GM10266 (cell line): ENCODE measurements at regions not wholly inside any gene's neighbourhood (a gene's known extent, or its start where the extent isn't known, plus 50 kb on each side); places are given as distances from the start of the nearest gene placed in this dataset.

Experiments used
- DNase-seq: peaks from one replicate; pipeline ENCODE4 v3.0.0; 2012; ENCODE audit errors: extremely low spot score
- CTCF ChIP-seq: IDR thresholded peaks from 2 replicates; pipeline ENCODE4 v1.5.1; 2012; ENCODE audit warnings: mild to moderate bottlenecking, low read depth; ENCODE audit not compliant: control insufficient read depth, insufficient read depth; ENCODE audit errors: missing control alignments

GRCh38 chr10:1954300-1954699 is 217.0 kb upstream of the ADARB2 start:
- no peak for DNase-seq
- no peak for TF ChIP-seq CTCF

DNA sequence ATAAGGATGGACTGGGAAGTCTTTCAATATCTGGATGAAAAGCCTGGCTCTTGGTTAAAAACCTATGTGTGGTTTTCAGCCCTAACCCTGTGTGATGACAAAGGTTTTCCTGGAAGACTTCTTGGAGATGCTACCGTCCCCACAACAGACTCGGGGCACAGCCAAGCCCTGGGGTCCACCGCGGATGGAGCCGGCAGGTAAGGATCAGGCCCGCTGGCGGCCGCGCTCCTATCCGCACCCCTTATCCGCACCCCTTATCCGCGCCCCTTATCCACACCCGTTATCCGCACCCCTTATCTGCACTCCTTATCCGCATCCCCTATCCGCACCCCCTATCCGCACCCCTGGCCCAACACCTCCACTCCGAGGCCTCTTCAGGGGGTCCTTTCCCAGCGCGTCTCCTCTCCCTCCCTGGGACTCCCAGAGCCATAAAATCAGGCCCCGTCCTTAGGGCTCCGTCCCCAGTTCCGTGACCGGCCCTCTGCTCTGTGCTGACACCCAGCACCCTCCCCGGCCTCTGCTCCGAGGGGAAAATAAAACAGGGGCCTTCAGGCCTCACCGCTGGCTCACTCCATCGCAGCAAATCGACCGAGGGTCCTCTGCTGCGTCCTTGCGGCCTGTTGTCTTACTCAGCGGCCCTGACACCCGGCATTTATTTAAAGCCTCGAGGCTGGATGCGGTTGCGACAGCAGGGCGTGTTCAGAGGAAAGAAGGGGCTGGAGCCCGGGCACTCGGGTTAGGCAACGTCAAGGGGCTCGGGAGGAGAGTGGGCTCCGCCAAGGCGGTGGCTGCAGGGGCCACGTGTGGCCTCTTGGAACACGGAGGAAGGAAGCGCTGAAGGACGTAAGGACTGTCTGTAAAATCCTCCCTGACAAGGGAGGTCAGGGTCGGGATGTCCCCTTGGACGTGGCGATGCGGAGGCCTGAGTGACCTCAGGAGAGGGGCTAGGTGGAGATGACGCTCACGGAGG is 215.1 kb upstream of the ADARB2 start:
- TF ChIP-seq CTCF, result no peak
- DNase-seq, result no peak

DNA sequence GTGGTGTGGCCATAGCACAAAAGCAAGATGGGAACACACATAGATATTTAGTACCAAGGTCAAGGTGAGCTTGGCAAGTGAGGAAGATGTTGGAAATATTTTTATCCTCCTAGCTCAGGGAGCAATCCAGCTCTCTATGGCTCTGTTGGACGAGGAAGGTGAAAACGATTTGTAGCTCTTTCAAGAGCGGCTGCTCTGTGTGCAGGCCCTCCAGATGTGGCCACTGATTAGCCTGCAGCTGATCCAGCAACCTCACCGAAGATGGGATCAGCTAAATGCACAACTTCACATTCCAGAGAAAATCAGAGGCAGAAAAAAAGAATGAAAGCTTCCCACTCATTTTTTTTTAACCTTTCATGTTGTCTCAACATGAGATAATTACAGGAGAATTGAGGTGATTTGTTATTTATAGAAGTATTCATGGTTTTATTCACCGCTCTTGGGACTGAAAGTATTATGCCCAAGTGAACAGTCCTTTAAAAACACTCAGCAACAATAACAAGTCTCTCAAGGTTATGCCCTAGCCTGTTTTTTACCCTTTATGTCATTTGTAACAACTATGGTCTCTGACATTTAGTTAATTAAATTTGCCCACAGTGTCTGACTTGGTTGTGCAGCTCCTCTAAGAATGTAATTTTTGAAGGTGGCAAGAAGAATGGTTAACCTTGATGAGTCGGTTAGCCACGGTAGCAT is 213.6 kb upstream of the ADARB2 start:
- no peak for DNase-seq
- TF ChIP-seq CTCF, result no peak

DNA sequence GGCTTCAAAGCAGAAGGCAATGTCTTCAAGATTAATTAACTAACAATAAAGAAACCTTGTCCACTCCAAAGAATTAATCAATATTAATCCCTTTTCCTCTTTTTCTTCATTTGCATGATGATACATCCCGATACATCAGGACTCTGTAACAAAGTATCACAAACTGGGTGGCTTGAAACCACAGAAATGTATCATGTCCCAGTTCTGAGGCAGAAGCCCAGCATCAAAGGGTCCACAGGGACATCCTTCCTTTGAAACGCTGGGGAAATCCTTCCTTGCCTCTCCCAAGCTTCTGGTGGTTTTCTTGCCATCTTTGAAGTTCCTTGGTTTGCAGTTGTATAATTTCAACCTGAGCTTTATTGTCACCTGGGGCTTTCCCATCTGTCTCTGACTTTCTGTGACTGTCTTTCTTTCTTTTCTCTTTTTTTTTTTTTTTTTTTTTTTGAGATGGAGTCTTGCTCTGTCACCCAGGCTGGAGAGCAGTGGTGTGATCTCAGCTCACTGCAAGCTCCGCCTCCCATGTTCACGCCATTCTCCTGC is 210.2 kb upstream of the ADARB2 start:
- no peak for DNase-seq
- TF ChIP-seq CTCF, result no peak

- DNase-seq, result no peak
- TF ChIP-seq CTCF, result no peak
These were observed 207.2 kb upstream of the ADARB2 start for GRCh38 chr10:1944487-1944886.

- no peak for TF ChIP-seq CTCF
- DNase-seq, result no peak
These were observed 205.2 kb upstream of the ADARB2 start for GRCh38 chr10:1942478-1942877.
